Epithelial cell of prostate (primary cell): ENCODE measurements at regions not wholly inside any gene's neighbourhood (a gene's known extent, or its start where the extent isn't known, plus 50 kb on each side); places are given as distances from the start of the nearest gene placed in this dataset.
"Not testable (repeated sequence)": the region's sequence is repeated elsewhere in the genome, so short reads cannot be mapped to it uniquely, and the experiment has no call there.

ENCODE experiments used
- DNase-seq: peaks from one replicate; pipeline ENCODE4 v3.0.0-alpha.2; 2011; ENCODE audit warnings: low read depth, low spot score
- H3K27ac ChIP-seq: fragments of 450-650 bp; 2 replicates; pipeline ENCODE4 v1.5.1; 2017; ENCODE audit warnings: mild to moderate bottlenecking

DNA sequence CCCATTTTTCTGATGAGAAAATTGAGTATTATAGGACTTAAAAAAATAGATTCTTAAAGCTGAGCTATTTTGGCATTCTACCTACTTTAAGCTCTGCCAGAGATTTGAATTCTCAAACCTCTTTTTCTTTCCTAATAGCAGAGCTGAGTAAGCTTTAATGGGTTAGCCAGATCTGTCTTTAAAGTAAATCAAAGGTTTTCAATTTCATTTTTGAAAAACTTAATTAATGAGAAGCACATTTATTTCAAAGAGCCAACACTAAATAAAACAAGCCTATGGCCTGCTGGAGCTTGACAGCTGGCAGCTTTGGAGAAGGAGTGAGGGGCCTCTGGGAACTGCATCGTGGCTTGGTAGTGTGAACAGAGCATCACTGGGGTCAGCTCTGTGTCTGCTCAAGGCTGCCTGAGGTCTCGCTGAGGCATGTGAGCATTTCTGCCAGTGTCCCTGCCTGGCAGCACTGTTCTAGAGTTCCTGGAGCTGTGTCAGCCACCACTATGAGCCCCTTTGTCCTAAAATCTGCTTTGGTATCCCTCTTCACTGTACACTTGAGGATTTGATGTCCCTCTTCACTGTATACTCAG, 50.4 kb upstream of the PRSS23 start:
- no peak for DNase-seq
- no peak overlapping the region for H3K27ac ChIP-seq

GRCh38 chr11:86749376-86749775, 51.0 kb upstream of the PRSS23 start:
- no peak overlapping the region for H3K27ac ChIP-seq
- no peak for DNase-seq

GRCh38 chr11:86748296-86748695, 52.0 kb upstream of the PRSS23 start:
- H3K27ac ChIP-seq: no peak overlapping the region
- DNase-seq: no peak

DNA sequence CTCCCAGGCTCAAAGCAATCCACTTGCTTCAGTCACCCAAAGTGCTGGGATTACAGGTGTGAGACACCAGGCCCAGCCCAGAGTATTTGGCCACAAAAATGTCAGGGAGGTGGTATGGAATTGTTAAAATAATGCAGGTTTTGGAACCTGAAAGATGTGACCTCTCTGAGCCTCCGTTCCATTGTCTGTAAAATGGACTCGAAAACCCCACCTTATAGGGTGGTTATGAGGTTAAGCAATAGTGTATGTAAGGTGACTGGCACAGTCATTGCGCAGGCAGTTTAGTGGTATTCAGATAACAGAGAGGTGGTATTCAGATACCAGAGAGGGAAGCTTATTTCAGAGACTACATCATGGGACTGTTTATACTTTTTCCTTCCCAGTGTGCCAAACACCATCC, 52.5 kb upstream of the PRSS23 start:
- DNase-seq: no peak
- no peak overlapping the region for H3K27ac ChIP-seq

DNA sequence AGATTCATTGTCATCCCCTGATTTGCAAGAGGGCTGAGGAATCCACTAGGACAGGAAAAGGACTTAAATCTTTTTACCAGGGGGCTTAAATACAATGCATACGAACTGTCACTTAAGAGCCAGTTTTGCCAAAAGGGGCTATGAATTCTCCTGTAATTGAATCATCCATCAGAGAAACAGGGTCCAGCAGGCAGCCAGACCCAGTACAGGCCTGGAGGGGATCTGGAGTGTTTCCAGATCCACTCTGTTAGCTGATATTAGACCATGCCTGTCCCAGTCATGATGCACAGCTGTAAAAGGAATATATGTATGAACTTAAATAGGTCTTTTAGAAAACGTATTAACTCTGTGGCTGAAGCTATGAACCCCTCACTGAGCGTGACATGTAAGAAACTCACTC, 53.8 kb upstream of the PRSS23 start:
- no peak for DNase-seq
- no peak overlapping the region for H3K27ac ChIP-seq

DNA sequence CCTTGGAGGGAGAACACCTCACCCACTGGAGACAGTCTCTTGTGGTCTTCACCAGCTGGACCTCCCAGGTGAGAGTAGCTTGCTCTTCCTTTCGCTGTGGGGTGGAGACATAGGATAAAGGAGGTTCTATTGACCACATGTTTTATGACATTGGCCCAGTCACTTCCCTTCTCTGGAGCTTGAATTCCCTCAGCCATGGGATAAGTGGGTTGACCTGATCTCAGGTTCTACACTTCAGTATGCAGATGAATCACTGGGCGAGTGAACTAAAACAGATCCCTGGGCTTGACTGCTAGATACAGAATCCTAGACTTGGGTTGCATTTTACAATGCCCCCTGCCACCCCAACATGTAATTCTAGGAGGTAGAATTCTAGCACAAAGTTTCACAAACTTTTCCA, 54.8 kb upstream of the PRSS23 start:
- no peak for DNase-seq

DNA sequence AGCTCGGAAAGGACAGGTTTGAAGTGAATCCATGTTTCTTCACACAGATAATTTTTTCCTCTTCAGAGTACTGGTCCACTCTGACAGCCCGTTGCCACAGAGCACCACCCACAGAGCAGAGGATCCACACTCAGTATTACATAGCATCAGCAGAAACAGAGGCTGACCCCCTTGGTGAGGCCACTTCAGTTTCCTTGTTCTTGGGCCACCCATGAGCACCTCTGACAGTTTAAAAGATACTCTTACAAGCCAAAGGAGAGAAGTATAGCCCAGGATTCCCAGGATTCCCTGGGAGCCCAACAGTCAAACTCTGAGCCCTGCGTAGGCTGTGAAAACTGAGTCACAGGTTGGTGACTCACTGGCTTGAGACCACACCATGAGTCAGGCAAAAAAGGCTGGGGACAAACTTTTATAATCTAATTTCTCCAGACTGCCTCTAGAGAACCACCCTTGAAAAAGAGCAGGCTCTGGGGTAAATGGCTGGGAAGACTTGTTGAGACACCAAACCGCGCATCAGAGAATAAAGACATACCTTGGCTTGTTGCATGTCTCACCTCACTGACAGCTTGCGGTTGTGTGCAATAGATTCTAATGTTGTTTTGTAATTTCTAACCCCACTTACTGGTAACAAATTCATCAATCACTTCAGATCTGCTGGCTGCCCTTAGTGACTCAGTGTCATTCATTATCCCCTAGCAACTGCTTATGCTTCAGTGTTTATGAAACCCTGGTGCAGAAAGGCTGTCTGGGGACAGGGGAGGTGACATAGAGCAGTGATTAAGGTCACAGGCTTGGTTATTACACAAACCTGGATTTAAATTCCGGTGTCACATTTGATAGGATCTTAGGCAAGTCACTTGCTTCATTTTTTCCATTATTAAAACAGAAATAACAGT, 56.9 kb upstream of the PRSS23 start:
- peak overlapping the region; percentile 95 for H3K27ac ChIP-seq

More for the DNA sequence above, 54.8 kb upstream of the PRSS23 start:
- H3K27ac ChIP-seq: no peak overlapping the region

GRCh38 chr11:86741839-86742805, 58.2 kb upstream of the PRSS23 start:
- H3K27ac ChIP-seq: peak overlapping the region; percentile 95
- DNase-seq: peak; percentile 79

More for the DNA sequence above, 56.9 kb upstream of the PRSS23 start:
- DNase-seq: peak; percentile 95

- H3K27ac ChIP-seq: peak overlapping the region; percentile 95
These were observed 58.9 kb upstream of the PRSS23 start for GRCh38 chr11:86741484-86741835.

GRCh38 chr11:86740628-86741483, 59.5 kb upstream of the PRSS23 start:
- peak; percentile 48 for DNase-seq
- H3K27ac ChIP-seq: peak overlapping the region; percentile 95

More at GRCh38 chr11:86741484-86741835, 58.9 kb upstream of the PRSS23 start:
- no peak for DNase-seq

DNA sequence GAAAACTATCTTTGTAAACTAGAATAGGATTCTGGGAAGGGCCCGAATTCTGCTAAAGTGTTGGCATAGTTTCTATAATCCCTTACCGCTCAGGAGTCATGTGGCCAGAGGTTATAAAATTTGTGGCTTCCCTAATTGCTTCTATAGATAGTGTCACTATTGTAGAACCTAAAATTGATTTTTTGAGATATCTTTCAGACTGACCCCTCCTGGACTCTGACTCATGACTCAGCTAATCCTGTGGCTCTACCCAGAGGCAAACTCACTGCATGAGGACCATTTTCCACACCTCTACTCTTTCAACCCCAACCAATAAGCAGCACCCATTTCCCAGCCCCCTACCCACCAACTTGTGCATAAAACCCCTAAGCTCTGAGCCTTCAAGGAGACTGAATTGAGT, 61.8 kb upstream of the PRSS23 start:
- DNase-seq: no peak
- no peak overlapping the region for H3K27ac ChIP-seq

DNA sequence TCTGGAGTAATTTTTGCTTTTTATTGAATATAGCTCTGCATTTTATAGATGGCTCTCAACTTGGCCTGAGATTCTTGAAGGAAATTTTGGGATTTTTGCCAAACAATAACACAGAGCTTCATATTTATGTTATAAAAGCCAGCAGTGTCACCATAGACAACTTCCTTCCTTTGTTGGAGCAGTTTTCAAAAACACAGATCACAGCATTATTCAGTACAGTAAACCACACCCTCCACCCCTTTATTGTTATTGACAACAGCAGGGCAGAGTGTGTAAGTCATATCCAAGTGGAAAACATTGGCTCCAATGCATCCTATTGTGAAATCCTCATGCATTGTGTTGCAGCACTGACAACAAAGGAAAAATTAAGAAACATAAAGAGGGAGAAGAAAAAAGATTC, 62.6 kb upstream of the PRSS23 start:
- DNase-seq: no peak
- H3K27ac ChIP-seq: peak overlapping the region; percentile 84

DNA sequence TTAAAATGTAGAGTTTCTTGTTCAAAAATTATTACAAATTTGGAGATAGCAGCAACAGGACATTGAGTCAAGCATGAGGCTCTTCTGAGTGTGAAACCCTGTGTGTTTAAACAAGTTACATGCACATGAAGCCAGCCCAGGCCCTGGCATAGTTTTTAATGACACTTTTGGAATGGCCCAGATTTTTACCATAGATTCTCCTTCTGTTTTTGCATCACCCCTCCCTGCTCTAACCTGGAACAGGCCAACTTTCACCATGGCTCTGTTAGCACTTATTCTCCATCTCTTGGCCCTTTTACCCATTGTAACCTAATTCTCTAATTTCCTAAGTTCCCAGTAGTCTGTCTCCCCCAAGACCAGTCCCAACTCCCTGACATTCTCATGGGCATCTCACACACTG, 63.1 kb upstream of the PRSS23 start:
- DNase-seq: no peak
- peak overlapping the region; percentile 84 for H3K27ac ChIP-seq

DNA sequence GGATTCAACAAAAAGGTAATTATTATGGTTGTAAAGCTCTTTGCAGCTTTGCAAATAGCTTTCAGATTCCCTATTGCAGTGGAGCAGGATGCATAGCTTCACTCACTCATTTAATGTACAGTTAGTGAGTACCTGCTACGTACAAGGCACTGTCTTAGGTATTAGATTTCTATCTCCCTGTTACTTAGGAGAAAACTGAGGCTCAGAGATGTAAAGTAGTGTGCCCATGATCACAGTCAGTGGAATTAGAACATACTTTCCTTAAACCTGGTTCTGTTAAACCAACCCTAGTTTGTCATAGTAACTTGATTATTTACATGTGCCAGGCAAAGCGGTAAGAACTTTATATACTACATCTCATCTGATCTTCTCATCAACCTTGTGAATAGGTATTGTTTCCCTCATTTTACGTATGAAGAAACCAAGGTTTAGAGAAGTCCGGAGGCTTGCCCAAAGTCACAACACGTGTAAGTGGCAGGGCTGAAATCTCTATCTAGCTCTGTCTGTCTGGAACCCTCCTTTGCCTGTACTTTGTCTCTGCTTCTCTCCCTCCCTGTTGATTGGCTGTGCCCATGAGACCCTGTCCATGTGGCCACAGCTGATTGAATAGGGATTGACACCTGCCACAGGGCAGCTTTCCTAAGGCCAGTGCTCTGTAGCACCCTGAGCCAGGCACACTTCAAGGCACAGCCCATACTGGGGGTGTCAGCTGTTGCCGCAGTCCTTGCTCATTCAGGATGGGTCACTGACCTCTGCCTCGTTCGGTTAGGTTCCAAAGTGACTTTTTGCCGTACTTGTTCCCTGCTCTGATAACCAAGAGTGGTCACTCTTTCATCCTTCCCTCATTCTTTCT, 63.8 kb upstream of the PRSS23 start:
- peak overlapping the region; percentile 84 for H3K27ac ChIP-seq
- no peak for DNase-seq

DNA sequence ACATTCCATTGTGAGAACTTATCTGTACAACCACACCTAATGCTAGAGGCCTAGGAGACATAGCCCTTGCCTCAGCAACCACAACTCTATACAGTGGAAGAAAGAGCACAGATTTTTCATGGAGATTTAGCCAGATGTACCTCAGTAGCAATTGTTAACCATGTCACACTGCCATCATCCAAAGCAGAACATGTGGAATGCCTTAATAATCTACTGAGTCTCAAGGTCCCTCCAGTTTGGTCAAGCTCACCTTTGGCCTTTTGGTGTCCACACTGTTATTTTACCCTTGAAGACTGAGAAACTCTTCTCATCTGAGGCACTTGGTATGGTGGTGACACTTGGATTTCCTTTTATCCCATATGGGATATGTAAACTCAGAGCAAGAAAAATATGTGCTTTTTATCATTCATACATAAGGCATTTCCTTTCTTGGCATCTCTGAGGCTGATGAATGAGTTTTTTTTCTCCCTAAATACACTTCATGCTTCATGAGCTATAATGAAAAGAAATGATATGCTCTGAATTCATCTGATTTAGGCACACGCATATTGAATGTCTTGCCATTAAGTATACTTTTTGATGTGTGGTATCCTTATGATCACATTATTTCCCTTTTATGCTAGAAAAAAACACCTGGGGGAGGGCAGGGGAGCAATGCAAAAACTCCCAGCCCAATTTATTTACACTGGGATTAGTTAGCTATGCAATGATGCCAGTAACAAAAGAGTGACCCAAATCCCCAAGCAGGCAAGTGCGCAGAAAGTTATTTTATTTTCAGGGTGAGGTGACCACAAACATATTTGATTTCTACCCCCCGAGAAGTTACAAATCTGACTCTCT, 63.3 kb upstream of the ME3 start:
- DNase-seq: no peak
- H3K27ac ChIP-seq: peak overlapping the region; percentile 84

DNA sequence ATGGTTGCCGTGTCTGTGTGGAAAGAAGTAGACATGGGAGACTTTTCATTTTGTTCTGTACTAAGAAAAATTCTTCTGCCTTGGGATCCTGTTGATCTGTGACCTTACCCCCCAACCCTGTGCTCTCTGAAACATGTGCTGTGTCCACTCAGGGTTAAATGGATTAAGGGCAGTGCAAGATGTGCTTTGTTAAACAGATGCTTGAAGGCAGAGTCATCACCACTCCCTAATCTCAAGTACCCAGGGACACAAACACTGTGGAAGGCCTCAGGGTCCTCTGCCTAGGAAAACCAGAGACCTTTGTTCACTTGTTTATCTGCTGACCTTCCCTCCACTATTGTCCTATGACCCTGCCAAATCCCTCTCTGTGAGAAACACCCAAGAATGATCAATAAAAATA, 60.3 kb upstream of the ME3 start:
- peak overlapping the region; percentile 40 for H3K27ac ChIP-seq
- DNase-seq: not testable (repeated sequence)

DNA sequence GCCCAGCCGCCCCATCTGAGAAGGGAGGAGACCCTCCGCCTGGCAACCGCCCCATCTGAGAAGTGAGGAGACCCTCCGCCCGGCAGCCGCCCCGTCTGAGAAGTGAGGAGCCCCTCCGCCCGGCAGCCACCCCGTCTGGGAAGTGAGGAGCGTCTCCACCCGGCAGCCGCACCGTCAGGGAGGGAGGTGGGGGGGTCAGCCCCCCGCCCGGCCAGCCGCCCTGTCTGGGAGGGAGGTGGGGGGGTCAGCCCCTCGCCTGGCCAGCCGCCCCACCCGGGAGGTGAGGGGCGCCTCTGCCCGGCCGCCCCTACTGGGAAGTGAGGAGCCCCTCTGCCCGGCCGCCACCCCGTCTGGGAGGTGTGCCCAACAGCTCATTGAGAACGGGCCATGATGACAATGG, 59.9 kb upstream of the ME3 start:
- not testable (repeated sequence) for DNase-seq
- H3K27ac ChIP-seq: peak overlapping the region; percentile 40

GRCh38 chr11:86729576-86729975, 57.2 kb upstream of the ME3 start:
- not testable (repeated sequence) for DNase-seq, H3K27ac ChIP-seq
